Stimulated activated CD4-positive, alpha-beta T cell treated with anti-CD3 and anti-CD28 coated beads, Interleukin-4, amount 100 ng/mL, for 24 hours (primary cell): ENCODE measurements at regions not wholly inside any gene's neighbourhood (a gene's known extent, or its start where the extent isn't known, plus 50 kb on each side); places are given as distances from the start of the nearest gene placed in this dataset.

Source experiments
- DNase-seq: peaks from one replicate; pipeline ENCODE4 v3.0.0-alpha.2; 2020

GRCh38 chr4:169807934-169808509 is 50.3 kb upstream of the HPF1 start:
- no peak for DNase-seq
